Bronchial epithelial cell (primary cell): ENCODE measurements at regions not wholly inside any gene's neighbourhood (a gene's known extent, or its start where the extent isn't known, plus 50 kb on each side); places are given as distances from the start of the nearest gene placed in this dataset.

Experiments used
- DNase-seq: peaks from one replicate; pipeline ENCODE4 v3.0.0-alpha.2; 2010; ENCODE audit warnings: low read depth
- FAIRE-seq: peaks from 2 replicates; lab custom pipeline; 2011; peaks lifted over from hg19 to GRCh38; lab: Jason Lieb, UNC
- H3K27me3 ChIP-seq: 2 replicates; pipeline ENCODE4 v1.5.1; 2011; ENCODE audit warnings: low read length; ENCODE audit not compliant: control insufficient read depth, insufficient read depth
- H3K36me3 ChIP-seq: 2 replicates; pipeline ENCODE4 v1.5.1; 2011; ENCODE audit warnings: low read length; ENCODE audit not compliant: control insufficient read depth, insufficient read depth
- H3K4me3 ChIP-seq: 2 replicates; pipeline ENCODE4 v1.5.1; 2011; ENCODE audit warnings: mild to moderate bottlenecking, low read depth, low read length, control low read depth
- TF ChIP-seq, protein P1 (sequence below): IDR thresholded peaks from 2 replicates; pipeline ENCODE4 v1.5.1; 2011; ENCODE audit warnings: mild to moderate bottlenecking, moderate library complexity, low read length, control low read depth, inconsistent platforms; ENCODE audit not compliant: insufficient read depth, severe bottlenecking

DNA sequence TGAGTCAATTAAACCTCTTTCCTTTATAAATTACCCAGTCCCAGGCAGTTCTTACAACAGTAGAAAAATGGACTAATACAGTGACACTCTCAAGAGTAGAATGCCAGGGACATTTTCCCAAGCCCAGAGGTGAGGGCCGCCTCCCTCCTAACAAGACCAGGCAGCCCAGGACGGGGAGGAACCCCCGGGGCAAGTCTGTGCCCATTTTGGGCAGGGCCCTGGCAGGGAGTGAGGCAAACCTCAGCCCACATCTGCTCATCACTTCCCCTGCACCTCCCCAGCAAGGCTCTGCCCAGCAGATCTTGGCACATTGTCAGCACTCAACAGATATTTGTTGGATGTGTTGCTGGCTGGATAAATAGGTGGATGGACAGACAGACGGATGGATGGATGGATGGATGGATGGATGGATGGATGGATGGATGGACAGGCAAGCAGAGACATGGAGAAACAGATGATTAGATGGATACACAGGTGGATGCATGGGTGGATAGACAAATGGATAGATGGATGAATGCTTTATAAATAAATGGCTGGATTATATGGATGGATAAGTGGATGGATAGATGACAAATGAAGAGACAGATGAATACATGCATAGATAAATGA, 271.3 kb downstream of the PARN start:
- FAIRE-seq (no peak), DNase-seq (peak; percentile 95)
- TF ChIP-seq, protein P1, sequence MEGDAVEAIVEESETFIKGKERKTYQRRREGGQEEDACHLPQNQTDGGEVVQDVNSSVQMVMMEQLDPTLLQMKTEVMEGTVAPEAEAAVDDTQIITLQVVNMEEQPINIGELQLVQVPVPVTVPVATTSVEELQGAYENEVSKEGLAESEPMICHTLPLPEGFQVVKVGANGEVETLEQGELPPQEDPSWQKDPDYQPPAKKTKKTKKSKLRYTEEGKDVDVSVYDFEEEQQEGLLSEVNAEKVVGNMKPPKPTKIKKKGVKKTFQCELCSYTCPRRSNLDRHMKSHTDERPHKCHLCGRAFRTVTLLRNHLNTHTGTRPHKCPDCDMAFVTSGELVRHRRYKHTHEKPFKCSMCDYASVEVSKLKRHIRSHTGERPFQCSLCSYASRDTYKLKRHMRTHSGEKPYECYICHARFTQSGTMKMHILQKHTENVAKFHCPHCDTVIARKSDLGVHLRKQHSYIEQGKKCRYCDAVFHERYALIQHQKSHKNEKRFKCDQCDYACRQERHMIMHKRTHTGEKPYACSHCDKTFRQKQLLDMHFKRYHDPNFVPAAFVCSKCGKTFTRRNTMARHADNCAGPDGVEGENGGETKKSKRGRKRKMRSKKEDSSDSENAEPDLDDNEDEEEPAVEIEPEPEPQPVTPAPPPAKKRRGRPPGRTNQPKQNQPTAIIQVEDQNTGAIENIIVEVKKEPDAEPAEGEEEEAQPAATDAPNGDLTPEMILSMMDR: no peak
- no peaks in the 10 kb centered on the region for H3K36me3 ChIP-seq
- H3K4me3 ChIP-seq: no peak overlapping the region
- no peaks in the 10 kb centered on the region for H3K27me3 ChIP-seq

DNA sequence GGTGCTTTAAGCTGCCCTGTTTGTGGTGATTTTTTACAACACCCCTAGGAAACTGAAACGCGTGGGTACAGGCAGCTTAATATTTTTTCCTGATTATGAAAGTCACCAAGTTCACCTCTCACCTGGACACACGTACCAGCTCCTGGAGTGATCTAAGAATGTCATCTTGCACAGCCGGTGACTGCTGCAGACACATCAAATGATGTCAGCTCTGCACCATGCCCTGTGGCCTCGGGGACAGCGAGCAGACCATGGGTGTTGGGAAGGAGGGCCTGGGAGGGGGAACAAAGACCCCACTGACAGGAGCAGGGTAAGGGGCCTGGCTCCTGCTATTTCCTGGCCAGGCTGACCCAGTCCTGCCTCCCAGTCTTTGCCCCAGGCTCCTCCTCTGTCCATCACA, 272.7 kb downstream of the PARN start:
- no peaks in the 10 kb centered on the region for H3K36me3 ChIP-seq
- no peak overlapping the region for H3K4me3 ChIP-seq
- TF ChIP-seq, protein P1: no peak
- no peaks in the 10 kb centered on the region for H3K27me3 ChIP-seq
- DNase-seq (no peak), FAIRE-seq (no peak)

DNA sequence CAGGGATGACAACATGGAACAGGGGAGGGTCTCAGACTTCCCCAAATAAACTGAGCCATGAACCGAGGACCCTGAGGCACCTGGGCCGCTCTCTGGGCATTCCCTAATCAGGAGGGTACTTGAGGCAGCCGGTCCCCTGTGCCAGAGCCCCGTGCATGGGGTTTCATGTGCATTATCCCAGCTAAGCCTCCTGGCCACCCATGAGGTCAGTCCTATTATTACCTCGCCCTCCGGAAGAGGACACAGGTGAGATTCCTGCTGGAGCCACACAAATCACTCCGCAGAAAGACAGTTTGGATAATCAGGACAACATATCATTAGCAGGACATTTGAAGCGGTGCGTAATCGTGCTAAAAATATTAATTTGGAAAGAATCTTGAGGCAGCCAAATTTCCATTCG, 274.0 kb downstream of the PARN start:
- DNase-seq: no peak
- no peaks in the 10 kb centered on the region for H3K36me3 ChIP-seq
- TF ChIP-seq, protein P1: no peak
- no peak overlapping the region for H3K4me3 ChIP-seq
- H3K27me3 ChIP-seq: no peaks in the 10 kb centered on the region
- no peak for FAIRE-seq

DNA sequence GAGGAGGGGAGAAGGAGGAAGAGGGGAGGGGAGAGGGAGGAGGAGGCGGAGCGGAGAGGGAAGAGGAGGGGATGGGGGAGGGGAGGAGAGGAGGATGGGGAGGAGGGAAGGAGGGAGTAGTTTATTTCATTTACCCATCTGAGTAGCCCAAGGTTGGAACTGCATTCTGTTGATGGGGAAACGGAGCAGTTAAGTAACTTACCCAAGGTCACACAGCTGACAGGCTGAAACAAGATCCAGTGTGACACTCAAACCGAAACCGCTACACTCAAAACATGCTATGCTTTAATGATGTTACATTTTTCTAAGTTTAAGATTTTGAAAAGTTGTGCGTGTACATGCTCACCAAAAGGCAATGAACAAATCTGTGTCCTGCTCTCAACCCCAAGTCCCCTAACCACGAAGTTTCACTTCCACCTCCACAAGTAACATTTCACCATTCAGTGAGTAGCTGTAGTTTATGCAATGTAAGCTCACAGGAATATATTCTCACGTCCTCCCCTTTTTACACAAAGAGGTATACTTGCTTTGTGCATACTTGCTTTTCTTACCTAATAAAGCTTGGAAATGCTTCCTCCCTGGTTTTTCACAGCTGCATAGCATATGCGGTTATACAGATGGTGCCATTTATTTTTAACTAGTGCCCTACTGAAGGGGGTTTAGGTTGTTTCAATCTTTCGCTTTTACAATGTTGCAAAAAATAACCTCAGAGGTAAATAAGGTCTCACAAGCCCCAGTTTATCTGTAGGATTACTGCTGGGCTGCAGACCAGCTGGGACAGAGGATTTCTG, 275.3 kb downstream of the PARN start:
- Histone ChIP-seq H3K36me3 (no peaks in the 10 kb centered on the region), H3K4me3 (no peak overlapping the region), H3K27me3 (no peaks in the 10 kb centered on the region)
- FAIRE-seq: no peak
- TF ChIP-seq, protein P1: no peak
- peak; percentile 29 for DNase-seq

DNA sequence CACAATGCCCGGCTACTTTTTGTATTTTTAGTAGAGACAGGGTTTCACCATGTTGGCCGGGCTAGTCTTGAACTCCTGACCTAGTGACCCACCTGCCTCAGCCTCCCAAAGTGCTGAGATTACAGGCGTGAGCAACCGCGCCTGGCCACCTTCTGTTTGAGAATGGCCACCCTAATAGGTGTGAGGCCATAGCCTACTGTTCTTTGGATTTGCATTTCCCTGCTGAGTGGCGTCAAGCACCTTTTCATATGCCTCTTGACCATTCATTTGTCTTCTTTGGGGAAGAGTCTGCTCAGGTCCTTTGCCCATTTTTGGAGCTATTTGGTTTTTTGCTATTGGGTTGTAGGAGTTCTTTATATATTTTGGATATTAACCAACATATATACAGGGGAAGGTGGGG, 276.7 kb downstream of the PARN start:
- DNase-seq (no peak), FAIRE-seq (no peak)
- TF ChIP-seq, protein P1: no peak
- Histone ChIP-seq H3K4me3 (no peak overlapping the region), H3K36me3 (no peaks in the 10 kb centered on the region), H3K27me3 (no peaks in the 10 kb centered on the region)
